CD4-positive, alpha-beta T cell treated with Interleukin-15 for 4 hours (primary cell): ENCODE measurements at regions not wholly inside any gene's neighbourhood (a gene's known extent, or its start where the extent isn't known, plus 50 kb on each side); places are given as distances from the start of the nearest gene placed in this dataset.

Experiments used
- DNase-seq: peaks from one replicate; pipeline ENCODE4 v3.0.0-alpha.2; 2020; ENCODE audit warnings: low spot score

DNA sequence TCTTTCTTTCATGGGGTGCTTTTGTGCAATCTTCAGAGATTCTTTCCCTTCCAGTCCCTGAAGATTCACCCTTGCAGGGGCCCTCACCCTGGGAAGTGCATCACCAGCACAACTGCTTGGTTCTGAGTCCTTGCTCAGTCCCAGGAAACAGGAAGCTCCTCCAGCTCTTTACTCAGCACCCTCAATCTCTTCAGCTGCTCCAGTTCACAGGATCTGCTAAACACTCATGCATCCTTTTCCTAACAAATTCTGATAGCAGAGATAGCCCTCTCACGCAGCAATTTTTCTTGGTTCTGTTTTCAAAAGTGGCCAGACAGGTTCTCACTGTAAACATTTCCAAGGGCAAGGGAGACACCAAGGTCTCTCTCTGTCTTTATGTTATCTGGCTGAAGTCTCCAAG, 823.1 kb downstream of the LIG4 start:
- DNase-seq, result no peak

DNA sequence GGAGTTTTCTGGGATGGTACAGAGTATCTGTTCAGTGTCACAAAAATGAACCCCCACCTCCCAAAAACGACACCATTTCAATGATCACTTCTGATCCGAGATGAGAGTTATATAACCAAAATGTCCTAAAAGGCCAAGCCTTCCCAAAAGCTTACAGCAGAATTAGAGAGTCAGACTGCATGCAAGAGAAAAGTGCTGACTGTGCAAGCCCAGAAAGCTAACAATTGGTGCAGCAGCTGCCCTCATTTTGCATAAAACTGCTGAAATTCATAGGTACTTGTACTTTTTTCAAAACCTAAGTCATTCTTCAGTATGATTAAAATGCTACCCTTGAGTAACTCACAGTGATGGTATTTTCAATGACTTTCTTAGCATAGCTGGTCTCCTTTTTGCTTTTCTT, 819.6 kb upstream of the ARGLU1 start:
- no peak for DNase-seq

DNA sequence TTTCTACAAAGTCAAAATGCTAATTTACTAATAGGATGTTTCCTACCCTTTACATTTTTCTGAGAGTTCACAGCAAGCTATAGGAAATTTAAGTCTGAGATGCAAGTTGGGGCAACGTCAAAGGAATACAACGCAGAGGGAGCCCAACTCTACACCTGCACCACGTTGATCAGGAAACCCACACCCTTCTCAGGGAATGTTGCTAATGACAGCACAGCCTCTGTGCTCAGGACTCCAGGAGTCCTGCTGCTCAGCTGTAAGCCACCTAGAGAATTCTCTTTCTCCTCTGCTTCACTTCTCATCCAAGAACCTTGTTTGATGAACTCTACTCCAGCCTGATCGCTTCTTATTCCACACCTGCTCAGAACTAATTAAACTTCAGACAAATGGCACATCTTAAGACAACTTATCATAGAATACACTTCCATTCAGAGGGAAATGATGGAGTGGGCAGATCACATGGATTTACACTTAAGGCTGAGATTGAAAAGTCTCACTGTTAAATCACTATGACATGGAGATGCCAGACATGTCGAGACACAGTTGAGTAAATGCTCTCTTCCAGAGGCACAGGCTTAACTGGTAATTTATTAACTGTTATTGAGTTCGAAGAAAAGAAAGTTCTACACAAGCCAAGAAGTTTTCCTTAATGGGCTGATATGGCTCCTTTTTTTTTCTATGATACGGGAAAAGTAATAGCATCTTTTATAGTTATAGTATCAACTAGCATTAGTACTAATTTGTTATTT, 811.6 kb upstream of the ARGLU1 start:
- DNase-seq, result no peak

DNA sequence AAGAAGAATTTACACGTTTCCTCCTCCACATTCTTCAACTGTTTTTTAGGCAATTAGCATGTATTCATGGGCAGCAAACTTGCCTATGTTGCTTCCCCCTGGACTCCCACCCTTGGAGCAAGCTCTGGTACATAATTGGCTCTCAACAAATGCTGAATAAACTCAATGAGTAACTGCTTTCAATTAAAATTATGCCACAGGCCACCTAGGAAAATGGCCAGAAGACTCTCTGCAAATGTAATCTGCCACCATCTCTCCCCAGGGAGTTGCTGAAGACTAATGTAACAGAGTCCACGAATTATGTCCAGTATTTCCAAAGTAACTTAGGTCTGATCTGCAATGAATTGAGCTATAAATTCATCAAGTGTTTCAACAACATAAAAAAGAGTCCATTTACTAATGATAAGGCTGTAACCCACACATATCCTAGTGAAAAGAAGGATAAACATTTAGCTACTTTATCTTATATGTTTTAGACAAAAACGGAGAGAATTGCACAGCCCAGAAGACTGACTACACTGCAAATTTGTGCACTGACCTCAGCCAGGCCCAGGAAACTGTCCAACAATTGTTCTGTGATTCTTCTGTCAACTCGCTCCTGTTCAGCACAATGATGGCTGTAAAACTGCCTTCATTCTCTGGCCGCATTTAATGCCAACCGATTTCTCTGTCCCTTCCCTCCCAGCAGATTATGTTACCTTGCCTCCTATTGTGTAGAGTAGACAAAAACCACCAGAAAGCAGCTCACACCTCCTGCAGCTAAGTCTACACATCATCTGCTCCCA, 808.6 kb upstream of the ARGLU1 start:
- no peak for DNase-seq

DNA sequence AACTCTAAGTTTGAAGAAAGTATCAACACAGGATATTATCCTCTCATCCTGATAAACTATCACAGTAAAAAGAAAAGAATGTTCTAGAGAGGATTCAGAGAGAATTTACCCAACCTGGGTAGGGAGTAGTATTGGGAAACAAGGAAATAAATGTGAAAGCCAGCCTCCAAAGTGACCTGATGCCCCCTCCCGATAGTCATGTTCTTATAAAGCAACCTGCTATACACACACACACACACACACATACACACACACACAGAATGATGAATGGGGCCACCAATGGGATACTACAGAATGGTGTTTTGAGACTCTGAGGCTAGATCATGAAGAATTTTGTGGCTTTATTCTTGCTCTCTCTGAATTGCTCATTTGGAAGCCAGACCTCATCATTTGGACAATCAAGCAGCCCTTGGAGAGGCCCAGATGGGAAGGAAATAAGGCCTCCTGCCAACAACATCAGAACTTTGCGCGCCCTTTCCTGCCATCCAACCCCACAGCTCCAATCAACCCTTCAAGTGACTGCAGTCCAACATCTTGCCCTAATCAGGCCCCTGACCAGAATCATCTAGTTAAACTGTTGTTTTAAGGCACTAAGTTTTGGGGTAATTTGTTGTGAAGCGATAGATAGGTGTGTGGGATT, 807.9 kb upstream of the ARGLU1 start:
- DNase-seq, result no peak

DNA sequence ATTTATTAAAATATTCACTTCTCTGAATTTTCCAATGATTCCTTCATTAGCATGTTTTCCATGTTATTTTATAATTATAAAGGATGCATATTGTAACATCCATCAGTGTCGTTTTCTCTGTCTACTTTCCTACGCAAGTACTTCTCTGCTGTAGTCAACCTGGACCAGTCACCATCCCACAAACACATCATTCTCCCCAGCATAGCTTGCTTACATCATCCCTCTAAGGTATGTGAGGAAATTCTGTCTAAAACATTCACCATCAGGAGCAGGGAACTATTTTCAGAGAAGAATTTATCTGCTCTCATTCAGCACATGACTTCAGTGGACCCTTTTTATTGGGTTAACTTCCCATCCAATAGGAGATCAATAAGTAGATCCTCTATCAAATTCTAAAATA, 806.1 kb upstream of the ARGLU1 start:
- no peak for DNase-seq

DNA sequence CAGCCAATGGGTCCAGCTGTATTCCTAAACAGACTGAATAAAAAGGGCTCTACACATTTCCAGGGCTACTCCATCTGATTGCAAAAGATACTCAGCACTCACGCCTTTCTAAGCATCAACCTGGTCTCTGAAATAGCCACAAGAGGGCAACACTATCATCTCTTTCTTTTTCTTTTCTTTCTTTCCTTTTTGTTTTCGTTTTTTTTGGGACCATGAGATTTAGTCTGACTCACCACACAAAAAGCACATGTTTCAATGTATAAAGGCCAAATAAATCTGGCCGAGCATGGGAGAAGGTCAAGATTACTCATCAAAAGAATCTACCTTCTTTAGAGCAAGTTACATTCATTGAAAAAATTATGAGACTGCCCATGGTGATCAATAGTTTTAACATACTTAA, 805.6 kb upstream of the ARGLU1 start:
- no peak for DNase-seq

DNA sequence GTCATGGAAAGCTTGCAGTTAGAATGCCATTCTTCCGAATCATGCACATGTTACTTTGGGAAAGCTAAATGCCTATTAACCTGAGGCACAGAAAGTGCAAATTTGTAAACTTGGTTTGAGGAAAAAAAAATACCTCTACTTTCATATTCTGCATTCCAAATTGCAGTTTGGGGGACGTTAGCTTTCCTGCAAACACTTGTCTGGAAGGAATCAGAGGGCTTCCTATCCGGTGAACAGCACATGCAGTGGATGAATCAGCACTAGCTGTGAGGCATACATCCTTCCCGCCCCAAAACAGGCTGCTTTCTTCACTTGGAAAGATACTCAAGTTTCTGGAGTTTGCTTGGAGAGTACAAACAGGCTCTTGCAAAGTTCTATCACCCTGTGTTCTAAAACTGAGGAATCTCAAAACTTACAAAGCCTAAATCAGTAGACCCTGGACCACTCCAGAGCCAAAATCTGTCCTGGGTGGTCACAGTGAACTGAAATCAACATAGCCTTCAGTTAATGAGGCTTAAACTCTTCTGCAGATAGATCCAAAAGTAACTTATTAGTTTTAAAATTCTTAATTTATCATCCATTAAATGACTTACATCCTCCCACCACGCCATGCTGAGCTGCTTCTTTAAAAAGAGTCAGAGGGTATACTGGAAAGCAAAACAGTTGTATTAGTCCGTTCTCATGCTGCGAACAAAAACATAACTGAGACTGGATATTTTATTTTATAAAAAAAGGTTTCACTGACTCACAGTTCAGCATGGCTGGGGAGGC, 802.3 kb upstream of the ARGLU1 start:
- no peak for DNase-seq

DNA sequence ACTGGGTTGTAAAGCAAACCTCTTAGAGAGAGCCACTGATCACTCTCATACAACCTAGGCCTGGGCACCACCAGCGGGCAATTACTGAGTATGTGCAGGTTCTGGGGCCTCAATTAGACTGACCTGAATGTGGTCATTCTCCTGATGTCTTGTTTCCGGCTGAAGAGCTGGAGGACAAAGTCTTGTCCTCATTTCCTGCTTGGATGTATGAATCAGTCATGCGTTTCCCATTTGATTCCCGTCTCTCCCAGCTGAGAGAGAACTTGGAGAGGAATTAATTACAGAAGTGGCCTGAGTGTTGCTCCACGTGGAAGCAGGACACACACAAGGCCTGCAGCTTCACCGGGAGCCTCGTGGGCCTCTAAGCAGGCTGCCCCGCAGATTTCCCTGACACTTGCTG, 799.3 kb upstream of the ARGLU1 start:
- no peak for DNase-seq

DNA sequence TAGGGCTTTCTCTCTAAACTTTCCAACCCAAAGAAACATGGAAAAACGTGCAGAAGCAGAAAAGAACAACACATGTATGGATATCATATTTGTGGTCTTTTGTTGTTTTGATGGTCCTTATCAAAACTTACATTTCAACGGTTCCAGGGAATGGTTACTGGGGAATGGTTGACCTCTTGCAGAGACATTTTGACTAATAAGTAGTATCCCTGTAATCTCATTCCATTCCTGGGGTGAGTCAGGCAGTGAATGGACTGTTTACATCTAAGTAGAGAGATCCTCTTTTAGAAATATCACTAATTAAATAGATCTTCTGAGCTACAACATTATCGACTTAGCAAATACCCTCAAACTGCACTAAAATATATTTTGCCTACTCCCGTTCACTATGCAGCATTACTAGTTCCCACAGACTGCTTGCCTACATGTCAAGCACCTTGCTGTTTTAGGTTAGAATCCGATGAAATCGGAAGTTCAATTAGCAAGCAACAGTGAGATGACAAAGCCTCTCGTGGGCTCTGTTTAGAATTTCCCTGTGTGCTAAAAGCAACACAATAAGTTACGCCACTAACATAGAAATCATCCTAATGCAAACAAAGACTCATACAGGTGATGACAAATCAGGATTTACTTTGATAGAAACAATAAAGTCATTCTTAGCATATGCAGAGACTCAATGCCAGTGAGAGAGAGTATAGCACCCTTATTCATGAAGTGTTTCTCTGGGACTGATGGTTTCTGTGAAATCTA, 797.7 kb upstream of the ARGLU1 start:
- no peak for DNase-seq

DNA sequence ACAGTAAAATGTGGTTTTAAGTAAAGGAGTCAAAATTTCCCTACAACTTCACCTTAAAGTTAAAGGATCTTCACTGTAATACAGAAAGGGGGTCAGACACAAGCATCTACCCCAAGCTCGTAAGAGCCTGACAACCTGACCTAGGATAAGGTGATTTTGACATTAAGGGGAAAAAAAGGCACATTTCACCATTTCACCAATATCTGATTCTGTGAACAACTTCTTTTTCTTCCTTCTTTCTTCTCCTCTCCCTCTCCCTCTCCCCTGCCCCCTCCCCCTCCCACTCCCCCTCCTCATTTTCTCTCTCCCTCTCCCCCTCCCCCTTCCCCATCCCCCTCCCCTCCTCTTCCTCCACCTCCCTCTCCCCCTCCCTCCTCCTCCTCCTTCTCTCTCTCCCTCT, 796.7 kb upstream of the ARGLU1 start:
- DNase-seq, result no peak

DNA sequence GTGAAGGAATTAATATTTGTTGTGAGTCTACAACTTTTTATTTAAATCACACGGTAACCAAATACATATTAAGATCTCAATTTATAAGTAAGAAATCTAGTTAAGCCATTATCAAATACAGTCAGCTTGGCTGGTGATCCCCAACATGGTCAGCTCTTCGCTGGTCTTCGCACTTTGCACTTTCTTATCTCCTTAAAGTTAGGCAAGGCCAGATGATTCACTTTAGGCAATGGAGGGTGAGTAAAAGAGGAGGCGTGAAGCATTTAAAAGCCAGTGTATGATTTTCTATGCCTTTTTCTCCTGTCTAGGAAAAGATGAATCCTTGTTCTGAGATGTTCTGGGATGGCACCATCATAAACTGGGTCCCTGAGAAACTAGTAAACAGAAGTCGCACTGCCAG, 793.7 kb upstream of the ARGLU1 start:
- DNase-seq, result no peak

DNA sequence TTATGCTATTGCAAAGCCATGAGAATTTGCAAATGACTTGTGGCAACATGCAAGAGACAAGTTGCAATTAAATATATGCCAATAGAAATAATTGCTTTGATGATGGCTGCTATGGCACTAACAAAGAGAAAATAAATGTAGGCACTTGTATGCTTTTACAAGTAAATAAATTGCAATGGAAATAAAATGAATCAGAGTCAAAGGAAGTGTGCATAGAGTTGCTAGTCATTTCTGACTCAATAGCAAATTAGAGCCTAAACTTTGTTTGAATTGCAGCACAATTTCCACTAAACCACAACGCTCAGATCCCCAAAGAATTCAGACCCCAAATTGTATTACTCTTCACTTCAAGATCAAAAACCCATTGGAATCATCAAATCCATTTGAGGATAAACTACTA, 792.1 kb upstream of the ARGLU1 start:
- DNase-seq, result no peak

DNA sequence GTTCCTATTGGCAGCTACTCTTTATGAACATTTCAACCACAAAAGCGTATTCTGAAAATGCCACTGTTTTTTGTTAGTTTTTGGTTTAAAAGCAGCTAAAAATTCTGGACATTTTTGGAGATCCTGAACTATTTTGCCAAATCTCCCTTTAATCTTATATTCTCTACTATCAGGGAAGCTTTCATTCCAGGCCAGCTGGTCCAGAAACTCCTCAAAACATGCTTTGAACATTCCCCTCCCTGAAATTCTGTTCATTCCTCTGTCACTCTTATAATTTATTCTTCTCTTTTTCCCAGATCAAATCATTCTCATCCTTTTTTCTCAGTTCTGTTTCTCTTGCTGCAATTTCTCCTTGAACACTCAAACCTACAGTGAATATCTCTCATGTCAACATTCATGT, 790.9 kb upstream of the ARGLU1 start:
- DNase-seq, result no peak

DNA sequence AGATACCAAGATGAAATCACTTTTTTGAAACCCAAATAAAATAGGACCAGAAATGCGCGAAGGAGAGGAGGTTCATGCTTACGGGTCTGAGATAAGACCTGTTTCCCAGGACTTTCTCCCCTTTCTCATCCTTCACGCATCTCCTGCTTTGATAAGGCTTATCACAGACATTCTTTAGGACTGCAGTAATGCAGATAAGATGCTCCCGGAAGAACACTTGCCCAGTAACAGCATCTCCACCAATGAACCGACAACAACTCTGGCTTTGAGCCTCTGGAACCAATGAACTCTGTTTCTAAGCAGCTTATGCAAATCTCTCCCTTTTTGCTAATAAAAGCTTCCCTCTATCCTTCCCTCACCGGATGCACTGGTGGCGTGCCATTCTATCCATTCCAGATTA, 783.4 kb upstream of the ARGLU1 start:
- no peak for DNase-seq

DNA sequence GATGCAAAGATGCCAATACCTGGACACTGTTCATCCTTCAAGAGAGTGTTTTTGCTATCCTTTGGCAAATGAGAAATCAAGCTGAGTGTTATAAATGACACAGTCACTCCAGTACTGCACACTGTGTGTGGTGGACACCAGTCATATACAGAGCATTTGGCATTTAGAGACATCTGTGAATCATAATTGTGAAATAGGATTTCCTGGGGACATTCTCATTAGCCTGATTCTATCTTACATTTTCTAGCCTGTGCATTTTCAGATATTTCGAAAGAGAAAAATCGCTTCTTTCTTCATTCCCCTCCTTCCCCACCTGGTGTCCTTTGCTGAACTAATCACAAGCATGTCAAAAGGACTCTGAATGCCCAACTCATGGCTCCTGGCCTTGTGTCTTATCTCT, 781.0 kb upstream of the ARGLU1 start:
- no peak for DNase-seq

DNA sequence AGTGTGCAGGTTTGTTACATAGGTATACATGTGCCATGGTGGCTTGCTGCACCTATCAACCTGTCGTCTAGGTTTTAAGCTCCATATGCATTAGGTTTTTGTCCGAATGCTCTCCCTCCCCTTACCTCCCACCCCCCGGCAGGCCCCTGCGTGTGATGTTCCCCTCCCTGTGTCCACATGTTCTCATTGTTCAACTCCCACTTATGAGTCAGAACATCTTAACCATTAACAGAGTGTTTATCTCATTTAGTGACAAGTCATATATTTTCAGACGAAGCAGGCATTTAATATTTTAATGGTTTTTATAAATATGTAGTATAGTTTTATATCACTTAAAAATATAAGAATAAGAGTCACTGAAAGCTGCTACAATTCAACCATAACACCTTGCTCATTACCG, 780.5 kb upstream of the ARGLU1 start:
- no peak for DNase-seq

DNA sequence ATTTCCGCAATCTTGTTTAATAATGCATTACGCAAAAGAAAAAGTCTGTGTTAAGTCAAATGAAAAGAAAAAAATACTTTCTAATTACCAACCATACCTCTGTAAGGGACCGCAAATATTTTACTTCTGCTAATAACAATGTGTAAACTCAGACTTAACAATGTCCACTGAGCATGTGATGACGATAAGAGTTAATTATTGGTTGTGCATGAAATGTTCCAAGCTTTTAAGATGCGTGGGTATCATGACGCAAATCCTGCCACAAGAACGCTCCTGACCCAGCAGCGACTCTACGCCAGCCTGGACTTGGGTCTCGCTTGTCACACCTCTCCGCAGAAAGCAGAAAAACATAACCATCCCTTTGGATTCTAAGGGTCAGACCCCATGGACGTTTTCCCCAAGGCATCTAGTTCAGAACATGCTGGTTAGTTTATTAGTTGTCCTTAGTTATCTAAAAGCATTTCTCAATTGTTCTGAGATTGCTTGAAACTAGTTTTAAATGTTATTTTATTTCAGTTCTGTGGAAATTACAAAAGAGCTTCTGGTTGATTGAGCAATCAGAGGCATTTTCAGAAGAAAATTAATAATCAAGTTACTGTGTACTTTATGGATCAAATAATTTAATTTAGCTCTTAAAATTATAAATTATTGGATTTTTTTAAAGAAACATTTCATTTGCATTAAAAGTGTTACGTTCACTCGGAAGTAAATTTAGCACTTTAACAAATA, 779.9 kb upstream of the ARGLU1 start:
- no peak for DNase-seq

DNA sequence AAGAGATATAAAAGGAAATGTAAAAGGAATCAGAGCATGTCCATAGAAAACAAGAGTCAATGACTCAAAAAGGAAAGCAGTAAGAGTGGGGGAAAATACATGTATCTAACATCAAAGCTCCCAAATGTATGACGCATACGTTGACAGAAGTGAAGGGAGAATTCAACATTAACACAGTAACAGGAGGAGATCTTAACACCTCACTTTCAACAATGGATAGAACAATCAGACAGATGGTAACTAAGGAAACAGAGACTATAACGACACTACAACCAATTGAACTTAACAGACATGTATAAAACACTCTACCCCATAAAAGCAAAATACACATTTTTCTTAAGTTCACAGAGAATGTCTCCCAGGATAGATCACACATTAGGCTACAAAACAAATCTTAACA, 774.8 kb upstream of the ARGLU1 start:
- DNase-seq, result no peak

DNA sequence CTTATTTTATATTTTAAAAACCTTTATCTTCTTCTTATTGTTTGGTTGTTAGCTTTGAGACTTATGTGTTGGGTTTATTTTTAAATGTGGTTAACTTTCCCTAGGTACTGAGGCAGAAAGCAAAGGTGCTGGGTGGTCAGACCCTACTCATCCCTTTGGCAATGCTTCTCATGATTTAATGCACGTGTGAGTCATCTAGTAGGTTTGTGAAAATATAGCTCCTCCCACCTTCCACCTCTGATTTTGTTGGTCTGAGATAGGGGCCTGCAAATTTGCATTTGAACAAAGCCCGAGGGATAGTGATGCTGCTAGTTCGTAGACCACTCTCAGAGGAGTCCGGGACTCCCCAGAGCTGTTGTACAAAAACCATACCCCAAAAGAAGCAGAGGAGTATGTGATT, 771.3 kb upstream of the ARGLU1 start:
- no peak for DNase-seq

DNA sequence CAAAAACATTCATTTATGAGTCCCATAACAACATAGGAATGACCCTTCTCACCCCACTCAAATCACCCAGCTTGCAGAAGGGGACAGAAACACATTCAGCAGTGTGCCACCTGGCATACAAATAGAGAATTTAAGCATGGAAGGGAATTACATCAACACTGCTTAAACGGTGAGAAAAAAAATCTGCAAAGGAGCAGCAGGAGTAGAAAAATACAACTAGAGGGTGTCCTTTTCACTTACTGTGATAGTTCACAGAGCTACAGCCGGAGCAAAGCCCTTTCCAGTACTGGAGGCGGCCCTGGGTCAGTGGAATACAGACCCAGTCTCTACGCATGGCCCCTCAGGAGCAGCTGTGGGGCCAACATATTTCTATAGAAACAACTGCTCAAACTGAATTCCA, 764.3 kb upstream of the ARGLU1 start:
- no peak for DNase-seq
